GM12873 (cell line): ENCODE measurements at regions not wholly inside any gene's neighbourhood (a gene's known extent, or its start where the extent isn't known, plus 50 kb on each side); places are given as distances from the start of the nearest gene placed in this dataset.

ENCODE experiments used
- CTCF ChIP-seq: IDR thresholded peaks from 2 replicates; pipeline ENCODE4 v1.5.1; 2012; ENCODE audit warnings: low read depth, mild to moderate bottlenecking, moderate library complexity, low read length, control low read depth; ENCODE audit not compliant: insufficient read depth; ENCODE audit errors: missing control alignments

GRCh38 chr7:112540839-112541577 is 60.2 kb downstream of the LSMEM1 start:
- TF ChIP-seq CTCF = no peak

- TF ChIP-seq CTCF = peak; percentile 23
Observed at GRCh38 chr7:112546723-112547513, 66.1 kb downstream of the LSMEM1 start.

- TF ChIP-seq CTCF = no peak
Observed at GRCh38 chr7:112547916-112548315, 67.1 kb downstream of the LSMEM1 start.

GRCh38 chr7:112550468-112551060 is 69.8 kb downstream of the LSMEM1 start:
- TF ChIP-seq CTCF = peak; percentile 85

GRCh38 chr7:112554591-112554990 is 73.8 kb downstream of the LSMEM1 start:
- TF ChIP-seq CTCF = no peak

GRCh38 chr7:112556633-112557032 is 75.8 kb downstream of the LSMEM1 start:
- no peak for TF ChIP-seq CTCF
